ENCODE measurements at regions not wholly inside any gene's neighbourhood (a gene's known extent, or its start where the extent isn't known, plus 50 kb on each side); places are given as distances from the start of the nearest gene placed in this dataset.
"Not testable (repeated sequence)": the region's sequence is repeated elsewhere in the genome, so short reads cannot be mapped to it uniquely, and the experiment has no call there.

GRCh38 chr7:156547884-156548561 is 92.6 kb upstream of the RNF32 start:
- DNase-seq (ENCODE audit: low read depth in 2 of 2), result no peak

GRCh38 chr7:156545979-156546378 is 94.6 kb upstream of the RNF32 start:
- no peak for DNase-seq (ENCODE audit: low read depth in 2 of 2)

GRCh38 chr7:156544919-156545715 is 95.5 kb upstream of the RNF32 start:
- DNase-seq (ENCODE audit: low read depth in 2 of 2), result no peak

- DNase-seq (ENCODE audit: low read depth in 2 of 2), result no peak
Observed at GRCh38 chr7:156543699-156544598, 96.6 kb upstream of the RNF32 start.

- DNase-seq (ENCODE audit: low read depth in 2 of 2), result no peak
Observed at GRCh38 chr7:156540619-156541165, 99.9 kb upstream of the RNF32 start.

GRCh38 chr7:156539999-156540398 is 100.6 kb upstream of the RNF32 start:
- DNase-seq (ENCODE audit: low read depth in 2 of 2), result no peak

GRCh38 chr7:156537006-156537405 is 103.6 kb upstream of the RNF32 start:
- DNase-seq (ENCODE audit: low read depth in 2 of 2), result no peak

GRCh38 chr7:156534925-156535324 is 105.6 kb upstream of the RNF32 start:
- DNase-seq (ENCODE audit: low read depth in 2 of 2), result no peak

- DNase-seq (ENCODE audit: low read depth in 2 of 2), result no peak
Observed at GRCh38 chr7:156533964-156534363, 106.6 kb upstream of the RNF32 start.

- DNase-seq (ENCODE audit: low read depth in 2 of 2), result no peak
Observed at GRCh38 chr7:156533420-156533819, 107.2 kb upstream of the RNF32 start.

- DNase-seq (ENCODE audit: low read depth in 2 of 2), result no peak
Observed at GRCh38 chr7:156532016-156532602, 108.5 kb upstream of the RNF32 start.

GRCh38 chr7:156529956-156530355 is 110.6 kb upstream of the RNF32 start:
- DNase-seq (ENCODE audit: low read depth in 2 of 2), result no peak

GRCh38 chr7:156527458-156527890 is 113.1 kb upstream of the RNF32 start:
- no peak for DNase-seq (ENCODE audit: low read depth in 2 of 2)

- no peak for DNase-seq (ENCODE audit: low read depth in 2 of 2)
Observed at GRCh38 chr7:156524818-156525597, 115.6 kb upstream of the RNF32 start.

- no peak for DNase-seq (ENCODE audit: low read depth in 2 of 2)
Observed at GRCh38 chr7:156523447-156524048, 117.0 kb upstream of the RNF32 start.

- no peak for DNase-seq (ENCODE audit: low read depth in 2 of 2)
Observed at GRCh38 chr7:156522801-156523200, 117.8 kb upstream of the RNF32 start.

GRCh38 chr7:156519070-156519469 is 121.5 kb upstream of the RNF32 start:
- no peak for DNase-seq (ENCODE audit: low read depth in 2 of 2)

GRCh38 chr7:156518466-156518865 is 122.1 kb upstream of the RNF32 start:
- no peak for DNase-seq (ENCODE audit: low read depth in 2 of 2)

- DNase-seq (ENCODE audit: low read depth in 2 of 2), result not testable (repeated sequence)
Observed at GRCh38 chr7:156517858-156518257, 122.7 kb upstream of the RNF32 start.

- DNase-seq (ENCODE audit: low read depth in 2 of 2), result no peak
Observed at GRCh38 chr7:156516791-156517378, 123.7 kb upstream of the RNF32 start.

All from fibroblast of skin of left quadriceps (primary cell).